ENCODE measurements at regions not wholly inside any gene's neighbourhood (a gene's known extent, or its start where the extent isn't known, plus 50 kb on each side); places are given as distances from the start of the nearest gene placed in this dataset.

- no peak for DNase-seq
These were observed 56.8 kb upstream of the HNRNPU start for GRCh38 chr1:244920911-244921761.

- no peak for DNase-seq
These were observed 55.3 kb upstream of the HNRNPU start for GRCh38 chr1:244919320-244920282.

GRCh38 chr1:244918421-244919319 is 54.3 kb upstream of the HNRNPU start:
- DNase-seq, result peak; percentile 5

GRCh38 chr1:244917073-244917670 is 52.8 kb upstream of the HNRNPU start:
- no peak for DNase-seq

- DNase-seq, result no peak
These were observed 51.4 kb upstream of the HNRNPU start for GRCh38 chr1:244915736-244916135.

GRCh38 chr1:244914761-244915160 is 50.4 kb upstream of the HNRNPU start:
- no peak for DNase-seq
